Fibroblast of lung (primary cell): ENCODE measurements at regions not wholly inside any gene's neighbourhood (a gene's known extent, or its start where the extent isn't known, plus 50 kb on each side); places are given as distances from the start of the nearest gene placed in this dataset.

ENCODE experiments used
- DNase-seq, 2 donors: peaks; one replicate each; pipeline versions ENCODE4 v3.0.0 to v3.0.0-alpha.2; 2010; ENCODE audit warnings: low read depth in 2 of 2
- H2AFZ ChIP-seq: 2 replicates; pipeline ENCODE4 v1.5.1; 2012; ENCODE audit warnings: low read length, control low read depth, inconsistent platforms
- H3K27ac ChIP-seq: 2 replicates; pipeline ENCODE4 v1.5.1; 2011; ENCODE audit warnings: low read length, control low read depth; ENCODE audit not compliant: insufficient read depth
- H3K27me3 ChIP-seq: 2 replicates; pipeline ENCODE4 v1.5.1; 2011; ENCODE audit warnings: mild to moderate bottlenecking, low read length; ENCODE audit not compliant: control insufficient read depth, insufficient read depth
- H3K36me3 ChIP-seq: 2 replicates; pipeline ENCODE4 v1.5.1; 2011; ENCODE audit warnings: low read length; ENCODE audit not compliant: control insufficient read depth, insufficient read depth
- H3K4me1 ChIP-seq: 2 replicates; pipeline ENCODE4 v1.5.1; 2011; ENCODE audit warnings: low read length; ENCODE audit not compliant: control insufficient read depth, insufficient read depth; ENCODE audit errors: extremely low read depth
- H3K4me2 ChIP-seq: 2 replicates; pipeline ENCODE4 v1.5.1; 2011; ENCODE audit warnings: low read length, control low read depth; ENCODE audit not compliant: insufficient read depth; ENCODE audit errors: extremely low read depth
- H3K4me3 ChIP-seq, 4 experiments: fragments of 200-600 bp in 1 of 4; sonication (generic) in 1 of 4; replicated peaks in 1 of 4; 2 replicates each; pipeline ENCODE4 v1.5.1; 2011 to 2016; ENCODE audit warnings: low read length in 4 of 4, low read depth in 3 of 4, mild to moderate bottlenecking in 3 of 4, control low read depth in 2 of 4, inconsistent platforms in 1 of 4, mixed read lengths in 1 of 4; ENCODE audit not compliant: insufficient read depth in 1 of 4; ENCODE audit errors: control extremely low read depth in 1 of 4
- H3K79me2 ChIP-seq: 2 replicates; pipeline ENCODE4 v1.5.1; 2012; ENCODE audit warnings: mild to moderate bottlenecking, low read length, inconsistent platforms; ENCODE audit not compliant: control insufficient read depth, insufficient read depth
- H3K9ac ChIP-seq: 2 replicates; pipeline ENCODE4 v1.5.1; 2011; ENCODE audit warnings: mild to moderate bottlenecking, low read length, control low read depth; ENCODE audit not compliant: insufficient read depth
- H3K9me3 ChIP-seq: 2 replicates; pipeline ENCODE4 v1.5.1; 2012; ENCODE audit warnings: low read depth, low read length; ENCODE audit not compliant: control insufficient read depth, insufficient read depth
- H4K20me1 ChIP-seq: 2 replicates; pipeline ENCODE4 v1.5.1; 2011; ENCODE audit warnings: low read length; ENCODE audit not compliant: control insufficient read depth, insufficient read depth; ENCODE audit errors: extremely low read depth
- CTCF ChIP-seq, 2 donors: IDR thresholded peaks in 1 of 2; conservative IDR thresholded peaks in 1 of 2; 1 replicate in 1 of 2; 2 replicates in 1 of 2; pipeline ENCODE4 v1.5.1; 2011 to 2012; ENCODE audit warnings: low read length in 2 of 2, control low read depth in 1 of 2, inconsistent platforms in 1 of 2, low read depth in 1 of 2, mild to moderate bottlenecking in 1 of 2
- EZH2 ChIP-seq: IDR thresholded peaks from 2 replicates; pipeline ENCODE4 v1.5.1; 2012; ENCODE audit warnings: low read length, control low read depth, mild to moderate bottlenecking; ENCODE audit errors: missing control alignments

- Histone ChIP-seq H4K20me1 (no peaks in the 10 kb centered on the region), H3K4me3 (no peak overlapping the region), H3K4me2 (no peak overlapping the region), H3K79me2 (no peaks in the 10 kb centered on the region), H3K36me3 (no peaks in the 10 kb centered on the region), H3K9me3 (no peaks in the 10 kb centered on the region), H3K27ac (no peak overlapping the region), H3K9ac (no peak overlapping the region), H2AFZ (no peak overlapping the region), H3K4me1 (no peaks in the 10 kb centered on the region), H3K27me3 (no peaks in the 10 kb centered on the region)
- peak; percentile 22 to 51 for DNase-seq
- TF ChIP-seq CTCF (conservative IDR thresholded peaks at IDR 0.05 in 1 of 2, IDR thresholded peaks at IDR 0.05 in 1 of 2; ENCODE audit: low read depth in 1 of 2, low read length in 2 of 2) (no peak), EZH2 (no peak)
Measured at GRCh38 chr11:91396236-91397133, 828.1 kb upstream of the FAT3 start.

DNA sequence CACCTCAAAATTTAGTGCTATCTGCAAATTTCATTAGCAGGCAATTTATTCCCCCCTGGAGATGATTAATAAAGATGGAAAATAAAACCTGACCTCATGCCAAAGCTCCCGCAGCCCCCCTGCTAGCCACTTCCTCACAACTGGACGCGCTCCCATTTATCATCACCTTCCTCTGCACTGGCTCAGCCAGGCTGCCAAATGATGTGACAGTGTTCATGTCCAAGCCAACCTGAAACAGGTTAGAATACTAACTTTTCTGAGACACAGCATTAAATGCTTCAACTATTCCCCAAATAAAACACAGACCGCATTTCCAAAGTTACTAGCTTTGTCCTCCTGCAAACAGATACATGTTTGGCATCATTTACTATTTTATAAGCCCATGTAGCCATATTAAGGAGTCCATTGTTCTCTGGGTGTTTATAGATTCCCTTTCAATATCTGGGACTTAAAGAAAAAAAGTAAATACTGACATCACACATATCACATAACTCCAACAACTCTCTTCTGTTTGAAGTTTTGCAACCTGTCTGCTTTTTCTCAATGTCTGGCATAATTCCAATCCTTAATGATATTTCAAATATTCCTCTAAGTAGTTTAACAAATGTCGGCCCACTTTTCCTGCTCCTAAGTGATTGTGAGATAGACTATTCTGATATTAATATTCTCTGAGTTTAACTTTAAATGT, 829.7 kb upstream of the FAT3 start:
- no peak for DNase-seq
- Histone ChIP-seq H4K20me1 (no peaks in the 10 kb centered on the region), H3K4me2 (no peak overlapping the region), H2AFZ (no peak overlapping the region), H3K27me3 (no peaks in the 10 kb centered on the region), H3K27ac (no peak overlapping the region), H3K79me2 (no peaks in the 10 kb centered on the region), H3K4me1 (no peaks in the 10 kb centered on the region), H3K4me3 (no peak overlapping the region), H3K9me3 (no peaks in the 10 kb centered on the region), H3K9ac (no peak overlapping the region), H3K36me3 (no peaks in the 10 kb centered on the region)
- TF ChIP-seq CTCF (conservative IDR thresholded peaks at IDR 0.05 in 1 of 2, IDR thresholded peaks at IDR 0.05 in 1 of 2; ENCODE audit: low read depth in 1 of 2, low read length in 2 of 2), result no peak

- TF ChIP-seq CTCF (conservative IDR thresholded peaks at IDR 0.05 in 1 of 2, IDR thresholded peaks at IDR 0.05 in 1 of 2; ENCODE audit: low read depth in 1 of 2, low read length in 2 of 2) (no peak), EZH2 (no peak)
Measured at GRCh38 chr11:91394073-91394726, 830.4 kb upstream of the FAT3 start.

More at GRCh38 chr11:91394073-91394726, 830.4 kb upstream of the FAT3 start:
- Histone ChIP-seq H3K4me1 (no peaks in the 10 kb centered on the region), H3K27me3 (no peaks in the 10 kb centered on the region), H3K4me3 (no peak overlapping the region), H3K36me3 (no peaks in the 10 kb centered on the region), H3K27ac (no peak overlapping the region), H3K79me2 (no peaks in the 10 kb centered on the region), H3K4me2 (no peak overlapping the region), H3K9me3 (no peaks in the 10 kb centered on the region), H3K9ac (no peak overlapping the region), H2AFZ (no peak overlapping the region), H4K20me1 (no peaks in the 10 kb centered on the region)
- no peak for DNase-seq
